HG02852 (cell line): ENCODE measurements at regions not wholly inside any gene's neighbourhood (a gene's known extent, or its start where the extent isn't known, plus 50 kb on each side); places are given as distances from the start of the nearest gene placed in this dataset.

Experiments
- ATAC-seq: cut with Tn5 transposase; IDR thresholded peaks from one replicate; pipeline ENCODE4 v1.9.1; 2021; ENCODE audit warnings: mild to moderate bottlenecking, moderate library complexity; ENCODE audit not compliant: unreplicated experiment

- ATAC-seq, result no peak
Measured at GRCh38 chr9:107118863-107119624, 164.0 kb upstream of the RAD23B start.

- no peak for ATAC-seq
Measured at GRCh38 chr9:107119735-107120134, 163.3 kb upstream of the RAD23B start.

- no peak for ATAC-seq
Measured at GRCh38 chr9:107123389-107123788, 159.7 kb upstream of the RAD23B start.

GRCh38 chr9:107127608-107128007, 155.5 kb upstream of the RAD23B start:
- no peak for ATAC-seq

GRCh38 chr9:107131108-107131799, 151.8 kb upstream of the RAD23B start:
- no peak for ATAC-seq

- no peak for ATAC-seq
Measured at GRCh38 chr9:107136296-107136695, 146.8 kb upstream of the RAD23B start.

GRCh38 chr9:107137495-107138202, 145.4 kb upstream of the RAD23B start:
- peak; percentile 55 for ATAC-seq

- ATAC-seq, result no peak
Measured at GRCh38 chr9:107138261-107138992, 144.7 kb upstream of the RAD23B start.

- no peak for ATAC-seq
Measured at GRCh38 chr9:107141967-107142366, 141.1 kb upstream of the RAD23B start.

GRCh38 chr9:107142430-107142829, 140.6 kb upstream of the RAD23B start:
- no peak for ATAC-seq

GRCh38 chr9:107142896-107143603, 140.0 kb upstream of the RAD23B start:
- no peak for ATAC-seq

- no peak for ATAC-seq
Measured at GRCh38 chr9:107144475-107144874, 138.6 kb upstream of the RAD23B start.

- ATAC-seq, result no peak
Measured at GRCh38 chr9:107147134-107147533, 135.9 kb upstream of the RAD23B start.

- no peak for ATAC-seq
Measured at GRCh38 chr9:107148216-107148615, 134.9 kb upstream of the RAD23B start.

GRCh38 chr9:107149756-107150155, 133.3 kb upstream of the RAD23B start:
- ATAC-seq, result no peak

- no peak for ATAC-seq
Measured at GRCh38 chr9:107153336-107153735, 129.7 kb upstream of the RAD23B start.

- no peak for ATAC-seq
Measured at GRCh38 chr9:107154291-107154690, 128.8 kb upstream of the RAD23B start.

- ATAC-seq, result no peak
Measured at GRCh38 chr9:107154766-107155165, 128.3 kb upstream of the RAD23B start.

GRCh38 chr9:107155244-107155817, 127.7 kb upstream of the RAD23B start:
- ATAC-seq, result no peak

- ATAC-seq, result no peak
Measured at GRCh38 chr9:107158321-107158720, 124.8 kb upstream of the RAD23B start.
